ENCODE measurements at regions not wholly inside any gene's neighbourhood (a gene's known extent, or its start where the extent isn't known, plus 50 kb on each side); places are given as distances from the start of the nearest gene placed in this dataset.
"Not testable (repeated sequence)": the region's sequence is repeated elsewhere in the genome, so short reads cannot be mapped to it uniquely, and the experiment has no call there.

DNA sequence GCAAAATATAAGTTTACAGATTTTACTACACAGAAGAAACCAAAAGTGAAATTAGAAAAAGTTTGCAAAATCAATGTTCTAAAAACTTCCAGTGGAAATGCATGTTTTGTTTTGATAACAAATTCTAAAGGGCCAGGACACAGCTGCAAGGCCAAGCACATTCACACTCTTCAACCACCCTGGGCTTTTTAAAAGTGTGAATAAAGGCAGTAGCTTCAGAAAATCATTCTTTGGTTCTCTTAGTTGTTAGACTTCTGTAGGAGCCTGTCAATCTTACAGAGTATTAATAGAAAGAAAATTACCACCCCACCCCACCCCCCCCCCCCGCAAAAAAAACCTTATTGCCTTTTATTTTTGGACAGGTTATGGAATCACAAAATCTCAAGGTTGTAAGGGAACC is 105.2 kb upstream of the EGLN3 start:
- DNase-seq, result no peak

GRCh38 chr14:34055157-34055950 is 104.5 kb upstream of the EGLN3 start:
- no peak for DNase-seq

DNA sequence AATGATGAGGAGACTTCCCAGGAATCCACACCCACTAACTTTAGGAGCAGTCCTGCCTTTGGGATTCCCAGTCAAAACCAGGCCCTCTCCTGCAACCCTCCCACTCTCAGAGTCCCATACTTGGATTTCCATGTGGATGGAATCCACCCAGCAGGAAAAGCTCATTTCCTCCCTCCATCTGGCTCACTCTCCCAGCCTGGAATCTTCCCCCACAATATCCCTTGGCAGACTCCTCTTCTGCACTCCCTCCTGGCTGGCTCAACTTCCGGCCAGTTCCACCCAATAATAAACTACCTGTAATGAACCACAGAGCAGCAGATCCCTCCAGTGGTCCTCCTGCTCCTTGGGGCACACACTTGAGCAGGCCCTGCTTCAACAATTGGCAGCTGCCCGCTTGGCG is 102.8 kb upstream of the EGLN3 start:
- no peak for DNase-seq

DNA sequence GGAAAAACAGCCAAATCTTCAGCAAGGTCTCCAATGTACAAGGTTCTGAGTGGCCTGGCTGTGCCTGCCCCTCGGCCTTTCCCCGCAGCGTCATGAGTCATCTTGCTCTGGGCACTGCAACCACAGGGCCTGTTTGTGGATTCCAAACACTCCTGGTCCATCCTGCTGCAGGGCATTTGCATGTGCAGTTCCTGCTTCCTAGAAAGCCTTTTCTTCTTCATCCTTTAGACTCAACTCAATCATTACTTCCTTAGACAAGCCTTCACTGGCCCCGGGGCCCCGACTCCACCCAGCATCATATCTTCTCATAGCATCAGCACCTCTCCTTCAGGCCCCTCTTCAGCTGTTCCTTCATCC is 101.8 kb upstream of the EGLN3 start:
- no peak for DNase-seq

GRCh38 chr14:34051966-34052657 is 101.2 kb upstream of the EGLN3 start:
- no peak for DNase-seq

- DNase-seq, result no peak
Observed at GRCh38 chr14:34050606-34051005, 99.7 kb upstream of the EGLN3 start.

- DNase-seq, result no peak
Observed at GRCh38 chr14:34049790-34050189, 98.9 kb upstream of the EGLN3 start.

GRCh38 chr14:34049187-34049586 is 98.3 kb upstream of the EGLN3 start:
- not testable (repeated sequence) for DNase-seq

DNA sequence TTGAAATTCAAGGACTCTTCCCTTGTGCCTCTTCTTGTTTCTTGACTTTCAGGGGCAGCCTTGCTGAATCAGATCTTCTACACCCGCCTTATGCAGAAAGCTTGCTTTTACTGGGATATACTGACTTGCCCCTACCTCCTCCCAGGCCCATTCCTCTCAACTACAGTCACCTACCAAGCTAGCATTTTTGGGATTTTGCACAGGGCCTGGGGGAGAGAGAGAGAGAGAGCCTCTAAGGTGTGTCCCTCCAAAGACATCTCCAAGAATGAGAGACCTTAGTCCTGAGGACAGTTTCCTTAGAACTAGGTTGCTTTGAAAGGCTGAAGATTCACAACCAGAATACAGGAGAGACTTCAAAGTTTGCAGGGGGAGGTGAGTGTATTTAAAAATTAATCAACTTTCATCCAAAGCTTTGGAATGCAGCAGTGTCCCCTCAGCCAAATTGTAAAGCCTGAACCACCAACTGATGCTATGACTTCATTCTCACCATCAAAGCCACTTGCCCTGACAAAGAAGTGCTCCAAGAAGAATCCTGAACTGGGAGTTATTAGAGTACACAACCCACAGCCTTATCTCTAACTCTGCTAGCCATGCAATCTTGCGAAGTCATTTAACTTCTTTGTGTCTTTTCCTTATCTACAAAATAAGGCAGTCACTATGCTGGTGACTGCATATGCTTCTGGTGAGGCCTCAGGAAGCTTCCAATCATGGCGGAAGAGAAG is 96.1 kb upstream of the EGLN3 start:
- DNase-seq, result no peak

- no peak for DNase-seq
Observed at GRCh38 chr14:34044666-34045306, 93.9 kb upstream of the EGLN3 start.

DNA sequence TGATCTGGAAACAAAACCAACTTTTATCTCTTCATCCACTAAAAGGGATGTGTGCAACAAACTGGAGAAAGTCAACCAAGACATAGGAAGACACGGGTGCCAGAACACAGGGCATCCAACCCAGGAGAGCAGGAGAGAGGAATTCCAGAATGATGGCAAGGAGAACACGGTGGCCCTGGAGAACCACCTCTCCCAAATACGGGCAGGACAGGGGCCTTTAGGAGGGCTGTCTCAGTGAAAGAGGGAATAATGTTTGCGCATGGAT is 93.4 kb upstream of the EGLN3 start:
- no peak for DNase-seq

DNA sequence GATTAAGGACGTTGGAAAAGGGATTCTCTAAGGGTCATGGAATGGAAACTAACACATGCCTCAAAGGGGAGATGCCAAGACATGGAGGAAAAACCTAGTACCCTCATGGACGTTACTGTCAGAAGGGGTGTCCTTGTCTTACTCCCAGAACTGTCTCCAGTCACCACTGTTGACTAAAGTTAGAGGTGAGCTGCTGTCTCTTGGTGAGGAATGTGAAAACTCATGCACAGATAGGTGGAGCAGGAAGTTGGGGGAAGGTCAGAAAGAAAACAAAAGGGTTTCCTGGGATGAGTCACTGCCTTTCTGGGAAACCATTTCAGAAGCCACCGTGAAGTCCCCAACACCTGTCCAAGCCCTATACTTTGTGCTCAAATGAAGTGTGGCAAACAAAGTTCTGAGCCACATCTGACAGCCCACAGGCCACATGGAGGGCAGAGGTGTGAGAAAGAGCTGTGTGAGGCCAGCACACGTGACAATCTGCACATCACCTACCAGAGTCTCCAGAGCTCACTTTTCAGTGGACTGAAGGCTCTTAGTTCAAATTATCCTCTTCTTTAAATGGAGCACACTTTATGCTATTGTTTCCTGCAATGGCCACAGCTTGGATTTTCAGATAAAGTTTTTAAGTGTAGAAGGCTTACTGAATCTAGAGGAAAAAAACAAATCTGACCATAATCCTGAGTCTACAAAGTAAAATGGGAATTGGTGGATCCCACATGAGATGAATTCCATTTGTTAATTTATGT is 92.9 kb upstream of the EGLN3 start:
- DNase-seq, result no peak

DNA sequence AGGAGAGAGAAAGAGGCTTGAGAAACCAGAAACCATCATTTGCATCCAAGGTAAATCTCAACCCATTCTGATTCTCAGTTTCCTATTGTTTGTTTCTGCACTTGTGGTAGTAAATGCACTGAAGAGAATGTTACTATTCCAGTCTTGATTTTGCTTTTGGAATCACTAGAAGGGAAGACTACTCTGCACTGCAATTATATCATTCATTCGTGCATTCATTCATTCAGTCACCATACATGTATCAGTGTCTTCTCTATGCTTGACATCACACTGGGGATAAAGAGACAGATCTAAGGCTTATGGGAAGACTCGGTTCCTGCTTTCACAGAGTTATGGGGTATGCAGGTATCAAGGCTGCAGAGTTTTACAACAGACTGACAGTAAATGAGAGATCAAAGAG is 90.3 kb upstream of the EGLN3 start:
- DNase-seq, result no peak

- DNase-seq, result no peak
Observed at GRCh38 chr14:34040766-34041165, 89.9 kb upstream of the EGLN3 start.

- no peak for DNase-seq
Observed at GRCh38 chr14:34039428-34040047, 88.7 kb upstream of the EGLN3 start.

DNA sequence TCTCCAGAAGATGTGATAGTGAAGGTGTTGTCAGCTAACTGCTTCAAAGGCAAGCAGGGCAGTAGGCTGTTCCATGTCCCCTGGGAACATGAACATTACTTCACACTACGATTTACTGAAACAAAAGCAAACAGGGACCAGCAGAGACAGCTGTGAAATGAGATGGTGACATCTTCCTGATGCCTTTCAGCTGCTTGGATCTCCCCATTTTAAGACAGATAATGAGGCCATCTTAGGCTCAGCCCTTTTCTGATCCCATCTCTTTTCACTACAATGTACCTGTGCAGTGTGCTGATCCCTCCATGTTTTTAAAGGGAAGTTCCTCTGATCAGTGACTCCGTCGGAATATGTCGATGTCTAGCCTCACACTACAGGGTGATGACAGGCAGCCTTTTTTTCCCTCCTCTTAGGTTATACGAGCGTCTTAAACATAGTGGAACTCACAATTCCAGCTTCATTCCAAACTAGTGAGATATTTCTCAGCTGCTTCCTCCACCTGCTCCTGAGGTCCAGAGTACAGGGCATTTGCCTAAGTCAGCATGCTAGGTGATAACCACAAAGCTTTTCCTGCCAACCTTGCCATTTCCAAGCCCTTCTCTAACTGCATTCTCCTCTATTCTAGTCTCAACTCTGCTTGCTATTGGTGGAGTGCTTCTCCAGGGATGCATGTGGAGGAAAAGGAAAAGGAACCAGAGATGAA is 87.6 kb upstream of the EGLN3 start:
- DNase-seq, result no peak

- no peak for DNase-seq
Observed at GRCh38 chr14:34036319-34036766, 85.5 kb upstream of the EGLN3 start.

DNA sequence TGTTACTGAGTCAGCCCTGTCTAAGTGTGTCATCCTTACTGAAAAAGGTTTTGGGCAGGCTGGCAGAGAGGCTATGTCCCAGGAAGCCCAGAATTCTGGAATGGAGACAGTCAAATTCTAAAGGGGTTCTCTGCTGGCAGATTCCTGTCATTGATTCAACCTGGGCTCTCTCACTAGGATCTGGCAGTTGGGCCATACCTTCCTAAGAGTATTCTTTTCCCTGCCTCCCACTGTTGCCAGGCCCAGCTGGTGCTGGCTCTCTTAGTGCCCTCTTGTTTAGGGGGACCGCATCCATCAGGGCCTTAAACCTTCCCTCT is 85.0 kb upstream of the EGLN3 start:
- DNase-seq, result no peak

DNA sequence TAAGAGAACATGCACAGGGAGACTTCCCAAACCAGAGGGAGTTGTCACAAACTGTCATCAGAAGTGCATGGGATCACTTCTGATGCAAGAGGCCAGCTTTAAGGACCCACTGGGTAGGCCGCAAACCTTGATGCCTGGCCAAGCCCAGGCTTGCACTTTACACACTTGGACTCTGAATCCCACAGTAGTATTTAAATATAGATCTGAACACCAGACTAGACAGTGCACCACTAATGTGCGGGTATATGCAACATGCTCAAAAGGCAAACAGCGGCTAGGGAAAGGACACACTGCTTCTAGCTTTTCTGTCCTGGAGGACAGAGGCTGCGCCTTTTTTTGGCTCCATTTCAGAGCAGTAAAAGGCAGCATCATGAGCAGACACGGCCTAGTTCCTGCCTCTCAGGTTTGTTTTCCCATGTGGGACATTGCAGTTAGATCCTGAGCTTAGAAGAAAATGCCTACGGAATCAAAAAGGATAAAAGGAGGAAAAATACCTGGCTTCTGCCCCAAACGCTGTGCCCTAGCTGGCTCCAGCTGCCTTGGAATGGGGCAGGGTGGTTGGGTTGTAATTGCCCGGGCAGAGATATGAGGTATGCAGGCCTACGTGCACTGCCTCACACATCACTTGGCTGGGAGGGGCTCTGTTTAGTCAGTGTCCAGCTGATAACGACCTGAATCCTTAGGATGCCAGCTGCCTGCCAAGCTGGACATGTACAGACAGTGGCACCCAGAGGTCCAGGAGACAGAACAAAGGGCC is 84.5 kb upstream of the EGLN3 start:
- no peak for DNase-seq

- DNase-seq, result no peak
Observed at GRCh38 chr14:34034447-34035176, 83.7 kb upstream of the EGLN3 start.

GRCh38 chr14:34032720-34033119 is 81.8 kb upstream of the EGLN3 start:
- no peak for DNase-seq

Data from NCI-H1092 (cell line).